HEK293 (cell line): ENCODE measurements at regions not wholly inside any gene's neighbourhood (a gene's known extent, or its start where the extent isn't known, plus 50 kb on each side); places are given as distances from the start of the nearest gene placed in this dataset.
"Not testable (repeated sequence)": the region's sequence is repeated elsewhere in the genome, so short reads cannot be mapped to it uniquely, and the experiment has no call there.

Experiments used
- CTCF ChIA-PET: fragments of 350-600 bp; formaldehyde crosslinking; extraction: SDS; loops from one replicate; lab custom pipeline; 2021; ENCODE audit warnings: antibody characterized with exemption; lab: Yijun Ruan, JAX
- POLR2A ChIA-PET: fragments of 300-600 bp; formaldehyde crosslinking; extraction: SDS; loops from one replicate; lab custom pipeline; 2020; ENCODE audit warnings: antibody characterized with exemption, inconsistent platforms; lab: Yijun Ruan, JAX
- H3K27ac ChIP-seq: fragments of 200-500 bp; sonication (Bioruptor generic); 2 replicates; pipeline ENCODE4 v1.5.1; 2014; ENCODE audit warnings: low read depth, low read length, control low read depth, inconsistent platforms; ENCODE audit errors: extremely low read depth
- H3K36me3 ChIP-seq, 2 experiments: fragments of 200-500 bp in 1 of 2; sonication (Bioruptor generic) in 1 of 2; 1 replicate in 1 of 2; 2 replicates in 1 of 2; pipeline ENCODE4 v1.5.1; 2014 to 2017; ENCODE audit warnings: inconsistent platforms in 2 of 2, low read length in 2 of 2; ENCODE audit not compliant: control insufficient read depth in 2 of 2, insufficient read depth in 1 of 2
- H3K4me1 ChIP-seq: fragments of 200-500 bp; sonication (Bioruptor generic); 2 replicates; pipeline ENCODE4 v1.5.1; 2014; ENCODE audit warnings: mild to moderate bottlenecking, low read length, inconsistent platforms; ENCODE audit not compliant: control insufficient read depth, insufficient read depth
- H3K4me3 ChIP-seq: 2 replicates; pipeline ENCODE4 v1.5.1; 2011; ENCODE audit warnings: low read depth, mild to moderate bottlenecking, control low read depth, low read length, moderate library complexity
- H3K9me3 ChIP-seq: fragments of 200-500 bp; sonication (Bioruptor generic); 2 replicates; pipeline ENCODE4 v1.5.1; 2014; ENCODE audit warnings: low read depth, low read length, inconsistent platforms; ENCODE audit not compliant: control insufficient read depth, insufficient read depth
- GLI2 ChIP-seq: fragments of 450-650 bp; formaldehyde crosslinking; IDR thresholded peaks from 2 replicates; pipeline ENCODE4; 2017; ENCODE audit warnings: missing biosample characterization, missing genetic modification characterization, low read depth, borderline replicate concordance
- PRDM1 ChIP-seq: fragments of 450-650 bp; formaldehyde crosslinking; IDR thresholded peaks from 2 replicates; pipeline ENCODE4; 2016; ENCODE audit warnings: missing biosample characterization, missing genetic modification characterization
- PRDM4 ChIP-seq: fragments of 450-650 bp; formaldehyde crosslinking; IDR thresholded peaks from 2 replicates; pipeline ENCODE4 v1.5.1; 2017; ENCODE audit warnings: missing biosample characterization, missing genetic modification characterization
- ZFHX2 ChIP-seq: fragments of 450-650 bp; formaldehyde crosslinking; conservative IDR thresholded peaks from 2 replicates; pipeline ENCODE4 v1.5.1; 2016; ENCODE audit warnings: missing biosample characterization, missing genetic modification characterization
- ZFP37 ChIP-seq: fragments of 450-650 bp; formaldehyde crosslinking; IDR thresholded peaks from 2 replicates; pipeline ENCODE4 v1.5.1; 2016; ENCODE audit warnings: missing biosample characterization, missing genetic modification characterization
- ZNF132 ChIP-seq: fragments of 450-650 bp; formaldehyde crosslinking; IDR thresholded peaks from 2 replicates; pipeline ENCODE4 v1.5.1; 2017; ENCODE audit warnings: missing biosample characterization, missing genetic modification characterization, borderline replicate concordance
- ZNF19 ChIP-seq: fragments of 450-650 bp; formaldehyde crosslinking; IDR thresholded peaks from 2 replicates; pipeline ENCODE4; 2016; ENCODE audit warnings: missing biosample characterization, missing genetic modification characterization, low read depth
- ZNF292 ChIP-seq: fragments of 450-650 bp; formaldehyde crosslinking; IDR thresholded peaks from 2 replicates; pipeline ENCODE4 v1.5.1; 2016; ENCODE audit warnings: low read depth, missing biosample characterization, missing genetic modification characterization, borderline replicate concordance
- ZNF302 ChIP-seq: fragments of 450-650 bp; formaldehyde crosslinking; IDR thresholded peaks from 2 replicates; pipeline ENCODE4 v1.5.1; 2016; ENCODE audit warnings: missing biosample characterization, missing genetic modification characterization, low read depth
- ZNF311 ChIP-seq: fragments of 450-650 bp; formaldehyde crosslinking; IDR thresholded peaks from 2 replicates; pipeline ENCODE4 v1.5.1; 2017; ENCODE audit warnings: missing biosample characterization, missing genetic modification characterization, borderline replicate concordance
- ZNF560 ChIP-seq: fragments of 450-650 bp; formaldehyde crosslinking; IDR thresholded peaks from 2 replicates; pipeline ENCODE4 v1.5.1; 2017; ENCODE audit warnings: missing biosample characterization, missing genetic modification characterization, borderline replicate concordance
- ZNF623 ChIP-seq: fragments of 450-650 bp; formaldehyde crosslinking; IDR thresholded peaks from 2 replicates; pipeline ENCODE4 v1.5.1; 2016; ENCODE audit warnings: missing biosample characterization, missing genetic modification characterization
- ZNF707 ChIP-seq: fragments of 450-650 bp; formaldehyde crosslinking; IDR thresholded peaks from 2 replicates; pipeline ENCODE4 v1.5.1; 2016; ENCODE audit warnings: missing biosample characterization, missing genetic modification characterization
- ZXDB ChIP-seq: fragments of 450-650 bp; formaldehyde crosslinking; IDR thresholded peaks from 2 replicates; pipeline ENCODE4 v1.5.1; 2016; ENCODE audit warnings: missing biosample characterization, missing genetic modification characterization
- TF ChIP-seq, protein P1 (sequence below): fragments of 450-650 bp; formaldehyde crosslinking; IDR thresholded peaks from 2 replicates; pipeline ENCODE4 v1.5.1; 2016; ENCODE audit warnings: missing biosample characterization, missing genetic modification characterization
- TF ChIP-seq, protein P2 (sequence below): fragments of 450-650 bp; formaldehyde crosslinking; IDR thresholded peaks from 2 replicates; pipeline ENCODE4 v1.5.1; 2016; ENCODE audit warnings: missing biosample characterization, missing genetic modification characterization
- TF ChIP-seq, protein P3 (sequence below): fragments of 450-650 bp; formaldehyde crosslinking; IDR thresholded peaks from 2 replicates; pipeline ENCODE4 v1.5.1; 2017; ENCODE audit warnings: missing biosample characterization, missing genetic modification characterization
- TF ChIP-seq, protein P4 (sequence below): fragments of 450-650 bp; formaldehyde crosslinking; IDR thresholded peaks from 2 replicates; pipeline ENCODE4 v1.5.1; 2016; ENCODE audit warnings: missing biosample characterization, missing genetic modification characterization

DNA sequence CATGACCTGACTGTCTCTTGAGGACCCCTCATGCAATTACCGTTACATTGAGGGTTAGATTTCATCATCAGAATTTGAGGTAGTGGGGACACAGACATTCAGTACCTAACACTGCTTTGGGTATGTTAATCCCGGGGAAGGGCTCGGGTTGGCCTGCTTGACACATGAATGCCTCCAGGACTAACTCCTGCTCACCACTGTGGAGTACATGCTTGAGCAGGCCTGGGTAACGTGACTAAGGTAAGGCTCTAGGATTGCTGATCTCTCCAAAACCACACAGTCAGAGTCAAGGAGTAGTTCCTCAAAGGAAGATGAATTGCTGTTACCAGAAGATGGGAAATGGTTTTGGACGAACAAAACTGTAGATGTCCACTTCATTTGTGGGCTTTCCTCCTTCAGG is 376.3 kb upstream of the ZNF462 start:
- H3K9me3 ChIP-seq = no peaks in the 10 kb centered on the region
- ChIA-PET POLR2A (no interaction called here), CTCF (no interaction called here)
- no peaks in the 10 kb centered on the region for H3K4me1 ChIP-seq
- TF ChIP-seq ZXDB (tag by site-specific recombination) = no peak
- TF ChIP-seq, protein P1, sequence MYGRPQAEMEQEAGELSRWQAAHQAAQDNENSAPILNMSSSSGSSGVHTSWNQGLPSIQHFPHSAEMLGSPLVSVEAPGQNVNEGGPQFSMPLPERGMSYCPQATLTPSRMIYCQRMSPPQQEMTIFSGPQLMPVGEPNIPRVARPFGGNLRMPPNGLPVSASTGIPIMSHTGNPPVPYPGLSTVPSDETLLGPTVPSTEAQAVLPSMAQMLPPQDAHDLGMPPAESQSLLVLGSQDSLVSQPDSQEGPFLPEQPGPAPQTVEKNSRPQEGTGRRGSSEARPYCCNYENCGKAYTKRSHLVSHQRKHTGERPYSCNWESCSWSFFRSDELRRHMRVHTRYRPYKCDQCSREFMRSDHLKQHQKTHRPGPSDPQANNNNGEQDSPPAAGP (tag by site-specific recombination) = no peak
- no peaks in the 10 kb centered on the region for H3K36me3 ChIP-seq
- no peak overlapping the region for H3K27ac ChIP-seq
- H3K4me3 ChIP-seq = no peak overlapping the region

- Histone ChIP-seq H3K4me3 (no peak overlapping the region), H3K27ac (no peak overlapping the region), H3K4me1 (no peaks in the 10 kb centered on the region), H3K9me3 (no peaks in the 10 kb centered on the region), H3K36me3 (no peaks in the 10 kb centered on the region)
- no peak for TF ChIP-seq ZNF19 (tag by site-specific recombination)
- TF ChIP-seq ZNF302 (tag by site-specific recombination) = no peak
- no peak for TF ChIP-seq PRDM4 (tag by site-specific recombination)
- TF ChIP-seq ZFHX2 (tag by site-specific recombination) = no peak
- no peak for TF ChIP-seq ZNF311 (tag by site-specific recombination)
- ChIA-PET CTCF (no interaction called here), POLR2A (no interaction called here)
These were observed 375.7 kb upstream of the ZNF462 start for GRCh38 chr9:106487266-106487665.

GRCh38 chr9:106492126-106492525 is 370.8 kb upstream of the ZNF462 start:
- H3K9me3 ChIP-seq, H3K27ac ChIP-seq, H3K4me3 ChIP-seq, H3K36me3 ChIP-seq, POLR2A ChIA-PET, H3K4me1 ChIP-seq: not testable (repeated sequence)
- CTCF ChIA-PET = interaction anchor here (0.6 to 0.7 kb wide), 2 partner anchors 43 to 321 kb away, joined by 3 read pairs; no protein-coding TSS in a partner anchor

DNA sequence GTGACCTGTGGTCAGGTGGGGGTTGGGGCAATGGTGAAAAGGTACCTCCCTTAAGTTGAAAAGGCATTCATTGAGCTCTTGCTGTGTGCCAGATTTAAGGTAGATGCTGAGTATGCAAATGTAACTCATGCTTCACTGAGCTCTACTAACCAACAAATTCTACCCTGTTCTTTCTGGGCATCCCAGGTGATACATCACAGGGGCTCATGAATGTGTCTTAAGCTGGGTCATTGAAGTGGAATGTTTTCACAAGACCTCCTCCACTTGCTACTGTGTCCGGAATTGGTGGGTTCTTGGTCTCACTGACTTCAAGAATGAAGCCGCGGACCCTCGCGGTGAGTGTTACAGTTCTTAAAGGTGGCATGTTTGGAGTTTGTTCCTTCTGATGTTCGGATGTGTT is 362.8 kb upstream of the ZNF462 start:
- CTCF ChIA-PET = no interaction called here

DNA sequence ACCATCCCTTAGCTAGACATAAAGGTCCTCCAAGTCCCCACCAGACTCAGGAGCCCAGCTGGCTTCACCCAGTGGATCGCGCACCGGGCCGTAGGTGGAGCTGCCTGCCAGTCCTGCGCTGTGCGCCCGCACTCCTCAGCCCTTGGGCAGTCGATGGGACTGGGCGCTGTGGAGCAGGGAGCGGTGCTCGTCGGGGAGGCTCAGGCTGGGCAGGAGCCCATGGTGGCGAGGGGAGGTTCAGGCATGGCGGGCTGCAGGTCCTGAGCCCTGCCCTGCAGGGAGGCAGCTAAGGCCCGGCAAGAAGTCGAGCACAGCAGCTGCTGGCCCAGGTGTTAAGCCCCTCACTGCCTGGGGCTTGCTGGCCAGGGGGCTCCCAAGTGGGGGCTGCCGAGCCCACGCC is 361.8 kb upstream of the ZNF462 start:
- POLR2A ChIA-PET, CTCF ChIA-PET, H3K27ac ChIP-seq, H3K4me1 ChIP-seq, H3K9me3 ChIP-seq, H3K4me3 ChIP-seq, H3K36me3 ChIP-seq: not testable (repeated sequence)

More for the DNA sequence above, 362.8 kb upstream of the ZNF462 start:
- TF ChIP-seq ZNF292 (tag by site-specific recombination) (no peak), ZFP37 (tag by site-specific recombination) (no peak), ZNF623 (no peak), ZNF132 (tag by site-specific recombination) (no peak), ZNF707 (tag by site-specific recombination) (no peak), ZNF560 (tag by site-specific recombination) (no peak), GLI2 (tag by site-specific recombination) (no peak), ZFHX2 (tag by site-specific recombination) (no peak), PRDM1 (tag by site-specific recombination) (no peak)
- TF ChIP-seq, protein P2, sequence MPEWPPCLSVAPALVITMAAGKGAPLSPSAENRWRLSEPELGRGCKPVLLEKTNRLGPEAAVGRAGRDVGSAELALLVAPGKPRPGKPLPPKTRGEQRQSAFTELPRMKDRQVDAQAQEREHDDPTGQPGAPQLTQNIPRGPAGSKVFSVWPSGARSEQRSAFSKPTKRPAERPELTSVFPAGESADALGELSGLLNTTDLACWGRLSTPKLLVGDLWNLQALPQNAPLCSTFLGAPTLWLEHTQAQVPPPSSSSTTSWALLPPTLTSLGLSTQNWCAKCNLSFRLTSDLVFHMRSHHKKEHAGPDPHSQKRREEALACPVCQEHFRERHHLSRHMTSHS = no peak
- TF ChIP-seq, protein P3, sequence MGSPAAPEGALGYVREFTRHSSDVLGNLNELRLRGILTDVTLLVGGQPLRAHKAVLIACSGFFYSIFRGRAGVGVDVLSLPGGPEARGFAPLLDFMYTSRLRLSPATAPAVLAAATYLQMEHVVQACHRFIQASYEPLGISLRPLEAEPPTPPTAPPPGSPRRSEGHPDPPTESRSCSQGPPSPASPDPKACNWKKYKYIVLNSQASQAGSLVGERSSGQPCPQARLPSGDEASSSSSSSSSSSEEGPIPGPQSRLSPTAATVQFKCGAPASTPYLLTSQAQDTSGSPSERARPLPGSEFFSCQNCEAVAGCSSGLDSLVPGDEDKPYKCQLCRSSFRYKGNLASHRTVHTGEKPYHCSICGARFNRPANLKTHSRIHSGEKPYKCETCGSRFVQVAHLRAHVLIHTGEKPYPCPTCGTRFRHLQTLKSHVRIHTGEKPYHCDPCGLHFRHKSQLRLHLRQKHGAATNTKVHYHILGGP = no peak
- TF ChIP-seq, protein P4, sequence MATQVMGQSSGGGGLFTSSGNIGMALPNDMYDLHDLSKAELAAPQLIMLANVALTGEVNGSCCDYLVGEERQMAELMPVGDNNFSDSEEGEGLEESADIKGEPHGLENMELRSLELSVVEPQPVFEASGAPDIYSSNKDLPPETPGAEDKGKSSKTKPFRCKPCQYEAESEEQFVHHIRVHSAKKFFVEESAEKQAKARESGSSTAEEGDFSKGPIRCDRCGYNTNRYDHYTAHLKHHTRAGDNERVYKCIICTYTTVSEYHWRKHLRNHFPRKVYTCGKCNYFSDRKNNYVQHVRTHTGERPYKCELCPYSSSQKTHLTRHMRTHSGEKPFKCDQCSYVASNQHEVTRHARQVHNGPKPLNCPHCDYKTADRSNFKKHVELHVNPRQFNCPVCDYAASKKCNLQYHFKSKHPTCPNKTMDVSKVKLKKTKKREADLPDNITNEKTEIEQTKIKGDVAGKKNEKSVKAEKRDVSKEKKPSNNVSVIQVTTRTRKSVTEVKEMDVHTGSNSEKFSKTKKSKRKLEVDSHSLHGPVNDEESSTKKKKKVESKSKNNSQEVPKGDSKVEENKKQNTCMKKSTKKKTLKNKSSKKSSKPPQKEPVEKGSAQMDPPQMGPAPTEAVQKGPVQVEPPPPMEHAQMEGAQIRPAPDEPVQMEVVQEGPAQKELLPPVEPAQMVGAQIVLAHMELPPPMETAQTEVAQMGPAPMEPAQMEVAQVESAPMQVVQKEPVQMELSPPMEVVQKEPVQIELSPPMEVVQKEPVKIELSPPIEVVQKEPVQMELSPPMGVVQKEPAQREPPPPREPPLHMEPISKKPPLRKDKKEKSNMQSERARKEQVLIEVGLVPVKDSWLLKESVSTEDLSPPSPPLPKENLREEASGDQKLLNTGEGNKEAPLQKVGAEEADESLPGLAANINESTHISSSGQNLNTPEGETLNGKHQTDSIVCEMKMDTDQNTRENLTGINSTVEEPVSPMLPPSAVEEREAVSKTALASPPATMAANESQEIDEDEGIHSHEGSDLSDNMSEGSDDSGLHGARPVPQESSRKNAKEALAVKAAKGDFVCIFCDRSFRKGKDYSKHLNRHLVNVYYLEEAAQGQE (tag by site-specific recombination) = no peak
- Histone ChIP-seq H3K9me3 (no peaks in the 10 kb centered on the region), H3K4me1 (no peaks in the 10 kb centered on the region), H3K36me3 (no peaks in the 10 kb centered on the region), H3K27ac (no peak overlapping the region), H3K4me3 (no peak overlapping the region)
- POLR2A ChIA-PET = no interaction called here
